ENCODE measurements at regions not wholly inside any gene's neighbourhood (a gene's known extent, or its start where the extent isn't known, plus 50 kb on each side); places are given as distances from the start of the nearest gene placed in this dataset.

DNA sequence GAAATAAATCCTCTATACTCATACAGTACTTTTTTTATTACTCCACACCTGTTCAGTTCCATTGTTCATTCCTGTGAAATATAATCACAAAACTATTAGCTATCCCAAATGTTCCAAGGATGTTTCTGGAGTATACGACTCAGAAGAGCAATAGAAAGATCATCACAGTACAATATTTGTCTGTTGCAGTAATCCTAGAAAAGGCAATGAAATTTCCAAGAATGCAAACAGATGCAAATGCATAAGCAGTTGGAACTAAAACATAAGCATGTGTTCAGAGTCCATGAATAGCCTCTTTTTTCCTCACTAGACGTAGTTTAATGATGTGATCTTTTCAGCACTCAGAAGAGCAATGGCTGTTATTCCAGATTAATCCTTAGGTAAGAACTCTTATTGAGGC, 55.2 kb downstream of the RTL3 start:
- Mint-ChIP-seq H3K9me3 (peaks cover 14% of the 10 kb centered on the region), H3K4me3 (peak overlapping the region in 1 of 3 experiments; percentile 20), H3K27me3 (ENCODE audit: low read depth) (no peaks in the 10 kb centered on the region), H3K27ac (peak overlapping the region in 2 of 3 experiments; percentile 39 to 84), H3K4me1 (peaks cover 8% of the 10 kb centered on the region), H3K36me3 (ENCODE audit: low read depth) (no peaks in the 10 kb centered on the region)
- TF ChIP-seq, protein P1, sequence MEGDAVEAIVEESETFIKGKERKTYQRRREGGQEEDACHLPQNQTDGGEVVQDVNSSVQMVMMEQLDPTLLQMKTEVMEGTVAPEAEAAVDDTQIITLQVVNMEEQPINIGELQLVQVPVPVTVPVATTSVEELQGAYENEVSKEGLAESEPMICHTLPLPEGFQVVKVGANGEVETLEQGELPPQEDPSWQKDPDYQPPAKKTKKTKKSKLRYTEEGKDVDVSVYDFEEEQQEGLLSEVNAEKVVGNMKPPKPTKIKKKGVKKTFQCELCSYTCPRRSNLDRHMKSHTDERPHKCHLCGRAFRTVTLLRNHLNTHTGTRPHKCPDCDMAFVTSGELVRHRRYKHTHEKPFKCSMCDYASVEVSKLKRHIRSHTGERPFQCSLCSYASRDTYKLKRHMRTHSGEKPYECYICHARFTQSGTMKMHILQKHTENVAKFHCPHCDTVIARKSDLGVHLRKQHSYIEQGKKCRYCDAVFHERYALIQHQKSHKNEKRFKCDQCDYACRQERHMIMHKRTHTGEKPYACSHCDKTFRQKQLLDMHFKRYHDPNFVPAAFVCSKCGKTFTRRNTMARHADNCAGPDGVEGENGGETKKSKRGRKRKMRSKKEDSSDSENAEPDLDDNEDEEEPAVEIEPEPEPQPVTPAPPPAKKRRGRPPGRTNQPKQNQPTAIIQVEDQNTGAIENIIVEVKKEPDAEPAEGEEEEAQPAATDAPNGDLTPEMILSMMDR (IDR thresholded peaks at IDR 0.05; ENCODE audit: unreplicated experiment in 3 of 3), result no peak

DNA sequence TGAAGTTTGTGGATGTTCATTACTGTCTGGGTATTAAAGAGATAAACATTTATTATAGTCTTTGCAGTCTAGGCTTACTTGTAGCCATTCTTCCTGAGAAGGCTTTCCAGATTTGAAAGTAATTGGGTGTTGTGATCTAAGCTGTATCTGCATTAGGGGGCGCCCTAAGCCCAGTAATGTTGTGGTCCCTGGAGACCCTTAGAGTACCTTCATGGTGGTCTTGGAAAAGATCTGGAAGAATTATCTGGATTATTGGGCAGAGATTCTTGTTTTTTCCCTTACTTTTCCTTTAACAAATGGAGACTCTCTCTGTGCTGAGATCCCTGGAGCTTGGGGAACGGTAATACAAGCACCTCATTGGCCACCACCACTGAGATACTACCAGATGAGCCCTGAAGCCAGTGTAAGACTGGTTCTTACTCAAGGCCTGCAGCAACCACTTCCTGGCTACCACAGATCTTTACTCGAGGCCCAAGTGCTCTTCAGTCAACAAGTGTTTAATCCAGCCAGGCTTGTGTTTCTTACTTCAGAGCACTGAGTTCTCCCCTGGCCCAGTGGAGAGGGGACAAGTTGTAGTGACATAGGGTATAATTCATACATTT, 63.1 kb downstream of the RTL3 start:
- Mint-ChIP-seq H3K4me1 (no peaks in the 10 kb centered on the region), H3K27ac (no peak overlapping the region), H3K4me3 (no peak overlapping the region), H3K36me3 (ENCODE audit: low read depth) (no peaks in the 10 kb centered on the region), H3K9me3 (peaks cover 28% of the 10 kb centered on the region), H3K27me3 (ENCODE audit: low read depth) (no peaks in the 10 kb centered on the region)
- TF ChIP-seq, protein P1 (IDR thresholded peaks at IDR 0.05; ENCODE audit: unreplicated experiment in 3 of 3), result peak in 1 of 3 experiments; percentile 28

DNA sequence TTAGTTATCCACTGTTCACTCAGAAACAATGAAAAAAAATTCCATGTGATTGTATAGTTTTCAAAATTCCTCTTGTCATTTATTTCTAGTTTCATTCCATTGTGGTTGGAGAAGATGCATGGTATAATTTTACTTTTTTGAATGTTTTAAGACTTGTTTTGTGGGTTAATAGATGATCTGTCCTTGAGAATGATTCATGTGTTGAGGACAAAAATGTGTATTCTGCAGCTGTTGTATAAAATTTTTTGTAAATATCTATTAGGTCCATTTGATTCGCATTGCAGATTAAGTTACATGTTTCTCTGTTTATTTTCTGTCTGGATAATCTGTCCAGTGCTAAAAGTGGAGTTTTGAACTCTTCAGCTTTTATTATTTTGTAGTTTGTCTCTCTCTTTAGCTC, 65.4 kb downstream of the RTL3 start:
- no peaks in the 10 kb centered on the region for H3K4me1 Mint-ChIP-seq
- TF ChIP-seq, protein P1 (IDR thresholded peaks at IDR 0.05; ENCODE audit: unreplicated experiment in 3 of 3), result no peak
- H3K9me3 Mint-ChIP-seq, result peaks cover 16% of the 10 kb centered on the region
- no peaks in the 10 kb centered on the region for H3K27me3 Mint-ChIP-seq (ENCODE audit: low read depth)
- no peak overlapping the region for H3K27ac Mint-ChIP-seq
- no peaks in the 10 kb centered on the region for H3K36me3 Mint-ChIP-seq (ENCODE audit: low read depth)
- H3K4me3 Mint-ChIP-seq, result no peak overlapping the region

DNA sequence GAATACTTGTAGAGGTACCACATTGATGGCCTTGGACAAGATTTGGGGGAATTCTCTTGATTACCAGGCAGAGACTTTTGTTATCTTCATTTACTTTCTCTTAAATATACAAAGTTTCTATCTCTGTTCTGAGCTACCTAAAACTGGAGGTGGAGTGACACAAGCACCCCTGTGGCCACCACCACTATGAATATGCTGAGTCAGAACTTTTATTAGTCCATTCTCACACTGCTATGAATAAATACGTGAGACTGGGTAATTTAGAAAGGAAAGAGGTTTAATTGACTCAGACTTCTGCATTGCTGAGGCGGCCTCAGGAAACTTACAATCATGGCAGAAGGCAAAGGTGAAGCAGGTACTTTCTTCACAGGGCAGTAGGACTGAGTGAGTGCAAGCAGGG, 67.1 kb downstream of the RTL3 start:
- TF ChIP-seq, protein P1 (IDR thresholded peaks at IDR 0.05; ENCODE audit: unreplicated experiment in 3 of 3), result no peak
- no peak overlapping the region for H3K4me3 Mint-ChIP-seq
- H3K9me3 Mint-ChIP-seq, result peaks cover 19% of the 10 kb centered on the region
- H3K27ac Mint-ChIP-seq, result no peak overlapping the region
- H3K27me3 Mint-ChIP-seq (ENCODE audit: low read depth), result no peaks in the 10 kb centered on the region
- H3K4me1 Mint-ChIP-seq, result no peaks in the 10 kb centered on the region
- H3K36me3 Mint-ChIP-seq (ENCODE audit: low read depth), result no peaks in the 10 kb centered on the region

DNA sequence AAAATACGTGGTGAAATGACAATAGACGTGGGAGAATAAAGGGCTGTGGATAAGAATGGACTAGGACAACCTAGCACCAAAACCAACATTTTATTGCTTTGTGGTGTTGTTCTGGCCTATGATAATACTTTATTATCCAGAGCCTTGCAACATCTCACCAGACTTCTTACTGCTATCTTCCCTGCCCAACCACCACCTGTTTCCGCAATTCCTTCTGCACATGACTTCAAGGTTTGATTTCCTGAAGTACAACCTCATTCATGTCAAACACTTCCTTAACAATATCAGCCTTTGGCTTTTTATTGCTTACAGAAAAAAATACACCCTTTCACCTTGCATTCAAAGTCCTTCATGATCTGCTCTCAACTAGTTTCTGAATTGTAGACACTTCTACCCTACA, 84.8 kb downstream of the RTL3 start:
- TF ChIP-seq, protein P1 (IDR thresholded peaks at IDR 0.05; ENCODE audit: unreplicated experiment in 3 of 3), result no peak
- H3K9me3 Mint-ChIP-seq, result no peaks in the 10 kb centered on the region
- H3K36me3 Mint-ChIP-seq (ENCODE audit: low read depth), result no peaks in the 10 kb centered on the region
- peaks cover 13% of the 10 kb centered on the region for H3K4me1 Mint-ChIP-seq
- peak overlapping the region in 2 of 3 experiments; percentile 51 to 74 for H3K27ac Mint-ChIP-seq
- no peak overlapping the region for H3K4me3 Mint-ChIP-seq
- no peaks in the 10 kb centered on the region for H3K27me3 Mint-ChIP-seq (ENCODE audit: low read depth)

DNA sequence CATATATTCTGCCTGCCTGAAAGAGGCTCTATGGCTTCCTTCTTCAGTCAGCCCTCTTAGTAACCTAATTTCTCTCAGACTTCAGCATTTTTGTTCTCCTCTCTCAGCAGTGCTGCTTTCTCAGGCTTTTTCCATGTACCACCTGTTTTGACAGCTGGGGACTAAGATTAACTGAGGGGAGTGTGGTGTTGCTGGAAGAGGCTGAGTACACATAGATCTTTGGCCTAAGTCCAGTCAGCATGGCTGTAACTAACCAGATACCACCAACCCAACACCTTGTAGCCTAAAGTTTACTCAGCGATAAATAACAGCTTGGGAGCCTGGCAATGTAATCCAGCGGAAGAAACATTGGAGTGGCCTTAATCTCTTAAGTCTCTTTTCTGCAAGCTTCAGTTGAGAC, 85.5 kb downstream of the RTL3 start:
- H3K36me3 Mint-ChIP-seq (ENCODE audit: low read depth), result no peaks in the 10 kb centered on the region
- no peaks in the 10 kb centered on the region for H3K9me3 Mint-ChIP-seq
- H3K27me3 Mint-ChIP-seq (ENCODE audit: low read depth), result no peaks in the 10 kb centered on the region
- H3K4me1 Mint-ChIP-seq, result peaks cover 13% of the 10 kb centered on the region
- TF ChIP-seq, protein P1 (IDR thresholded peaks at IDR 0.05; ENCODE audit: unreplicated experiment in 3 of 3), result no peak
- H3K27ac Mint-ChIP-seq, result peak overlapping the region; percentile 51 to 74 (median 58)
- H3K4me3 Mint-ChIP-seq, result no peak overlapping the region

All from nephron (organoid).